Keratinocyte (primary cell): ENCODE measurements at regions not wholly inside any gene's neighbourhood (a gene's known extent, or its start where the extent isn't known, plus 50 kb on each side); places are given as distances from the start of the nearest gene placed in this dataset.

Experiments used
- DNase-seq: peaks from one replicate; pipeline ENCODE4 v3.0.0-alpha.2; 2011; ENCODE audit warnings: low read depth, missing footprints, low spot score
- FAIRE-seq: peaks from 2 replicates; lab custom pipeline; 2011; peaks lifted over from hg19 to GRCh38; lab: Jason Lieb, UNC
- H2AFZ ChIP-seq: 2 replicates; pipeline ENCODE4 v1.6.0; 2012; ENCODE audit warnings: low read length, control low read depth, inconsistent platforms; ENCODE audit not compliant: control insufficient read depth
- H3K27ac ChIP-seq: 2 replicates; pipeline ENCODE4 v1.5.1; 2011; ENCODE audit warnings: low read length; ENCODE audit not compliant: control insufficient read depth, insufficient read depth
- H3K27me3 ChIP-seq: 3 replicates; pipeline ENCODE4 v1.6.0; 2011; ENCODE audit warnings: low read length; ENCODE audit not compliant: control insufficient read depth, insufficient read depth; ENCODE audit errors: extremely low read depth
- H3K36me3 ChIP-seq, 2 experiments: 2 replicates in 1 of 2; 3 replicates in 1 of 2; pipeline ENCODE4 v1.5.1; 2011; ENCODE audit warnings: low read length in 2 of 2, mild to moderate bottlenecking in 1 of 2; ENCODE audit not compliant: control insufficient read depth in 2 of 2, insufficient read depth in 2 of 2; ENCODE audit errors: extremely low read depth in 1 of 2
- H3K4me1 ChIP-seq: 3 replicates; pipeline ENCODE4 v1.5.1; 2011; ENCODE audit warnings: low read length; ENCODE audit not compliant: control insufficient read depth, insufficient read depth; ENCODE audit errors: extremely low read depth
- H3K4me2 ChIP-seq: 3 replicates; pipeline ENCODE4 v1.6.0; 2011; ENCODE audit warnings: low read depth, low read length; ENCODE audit not compliant: control insufficient read depth, insufficient read depth; ENCODE audit errors: extremely low read depth
- H3K4me3 ChIP-seq, 3 experiments: fragments of 200-600 bp in 1 of 3; sonication (generic) in 1 of 3; 2 replicates in 2 of 3; 3 replicates in 1 of 3; pipeline ENCODE4 v1.5.1; 2011 to 2016; ENCODE audit warnings: low read length in 3 of 3, mild to moderate bottlenecking in 3 of 3, control low read depth in 2 of 3, inconsistent platforms in 1 of 3, low read depth in 1 of 3, mixed read lengths in 1 of 3, mixed run types in 1 of 3, moderate library complexity in 1 of 3; ENCODE audit not compliant: control insufficient read depth in 2 of 3, insufficient read depth in 2 of 3; ENCODE audit errors: extremely low read depth in 1 of 3
- H3K79me2 ChIP-seq: 2 replicates; pipeline ENCODE4 v1.6.0; 2012; ENCODE audit warnings: low read length; ENCODE audit not compliant: control insufficient read depth, insufficient read depth
- H3K9ac ChIP-seq: 3 replicates; pipeline ENCODE4 v1.6.0; 2011; ENCODE audit warnings: low read length; ENCODE audit not compliant: control insufficient read depth, insufficient read depth; ENCODE audit errors: extremely low read depth
- H3K9me1 ChIP-seq: 3 replicates; pipeline ENCODE4 v1.6.0; 2011; ENCODE audit warnings: low read length; ENCODE audit not compliant: control insufficient read depth, insufficient read depth; ENCODE audit errors: extremely low read depth
- H3K9me3 ChIP-seq: 2 replicates; pipeline ENCODE4 v1.5.1; 2012; ENCODE audit warnings: low read depth, low read length; ENCODE audit not compliant: control insufficient read depth
- H4K20me1 ChIP-seq: 3 replicates; pipeline ENCODE4 v1.6.0; 2011; ENCODE audit warnings: low read length; ENCODE audit not compliant: control insufficient read depth, insufficient read depth; ENCODE audit errors: extremely low read depth
- EZH2 ChIP-seq: IDR thresholded peaks from one replicate; pipeline ENCODE4 v1.6.1; 2012; ENCODE audit warnings: inconsistent platforms, mild to moderate bottlenecking, low read length, moderate library complexity
- dilution Hi-C: fragments of 300-500 bp; cut with MboI; formaldehyde crosslinking; loops from one replicate; pipeline ENCODE4 v1.7.0; 2020; ENCODE audit warnings: low sequenced_read_pairs; ENCODE audit not compliant: extremely low pct_ligation_motif_present
- TF ChIP-seq, protein P1 (sequence below), 3 experiments: IDR thresholded peaks in 1 of 3; conservative IDR thresholded peaks in 1 of 3; optimal IDR thresholded peaks in 1 of 3; 2 replicates in 2 of 3; 3 replicates in 1 of 3; pipeline versions ENCODE3 to v1.5.1; 2011; ENCODE audit warnings: low read length in 3 of 3, mild to moderate bottlenecking in 3 of 3, moderate library complexity in 2 of 3, control low read depth in 1 of 3, inconsistent platforms in 1 of 3; ENCODE audit not compliant: insufficient read depth in 2 of 3; ENCODE audit errors: extremely low read depth in 1 of 3

DNA sequence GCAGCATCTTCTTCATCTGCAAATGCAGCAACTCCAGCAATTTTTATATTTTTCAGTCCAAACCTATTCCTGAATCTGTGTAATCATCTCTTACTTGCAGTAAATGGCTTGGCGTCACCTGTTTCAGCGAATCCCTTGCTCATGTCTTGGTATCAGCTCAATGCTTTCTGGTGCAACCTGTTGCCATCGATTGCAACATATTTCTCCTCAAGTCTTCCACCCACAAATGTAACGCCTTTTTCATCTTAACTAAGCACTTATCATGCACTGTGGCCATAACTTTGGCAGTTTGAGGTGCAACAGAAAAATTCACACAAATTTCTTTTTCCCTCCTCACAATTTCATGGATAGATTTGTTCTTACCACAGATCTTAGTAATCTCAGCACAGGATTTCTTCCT lies 168.3 kb downstream of the HERPUD2 start:
- Histone ChIP-seq H3K4me2 (no peak overlapping the region), H3K79me2 (no peaks in the 10 kb centered on the region), H3K4me3 (no peak overlapping the region), H3K9me1 (no peaks in the 10 kb centered on the region), H2AFZ (no peak overlapping the region), H3K36me3 (no peaks in the 10 kb centered on the region), H4K20me1 (no peaks in the 10 kb centered on the region), H3K27ac (no peak overlapping the region), H3K27me3 (no peaks in the 10 kb centered on the region), H3K4me1 (no peaks in the 10 kb centered on the region), H3K9ac (no peak overlapping the region), H3K9me3 (no peaks in the 10 kb centered on the region)
- TF ChIP-seq, protein P1, sequence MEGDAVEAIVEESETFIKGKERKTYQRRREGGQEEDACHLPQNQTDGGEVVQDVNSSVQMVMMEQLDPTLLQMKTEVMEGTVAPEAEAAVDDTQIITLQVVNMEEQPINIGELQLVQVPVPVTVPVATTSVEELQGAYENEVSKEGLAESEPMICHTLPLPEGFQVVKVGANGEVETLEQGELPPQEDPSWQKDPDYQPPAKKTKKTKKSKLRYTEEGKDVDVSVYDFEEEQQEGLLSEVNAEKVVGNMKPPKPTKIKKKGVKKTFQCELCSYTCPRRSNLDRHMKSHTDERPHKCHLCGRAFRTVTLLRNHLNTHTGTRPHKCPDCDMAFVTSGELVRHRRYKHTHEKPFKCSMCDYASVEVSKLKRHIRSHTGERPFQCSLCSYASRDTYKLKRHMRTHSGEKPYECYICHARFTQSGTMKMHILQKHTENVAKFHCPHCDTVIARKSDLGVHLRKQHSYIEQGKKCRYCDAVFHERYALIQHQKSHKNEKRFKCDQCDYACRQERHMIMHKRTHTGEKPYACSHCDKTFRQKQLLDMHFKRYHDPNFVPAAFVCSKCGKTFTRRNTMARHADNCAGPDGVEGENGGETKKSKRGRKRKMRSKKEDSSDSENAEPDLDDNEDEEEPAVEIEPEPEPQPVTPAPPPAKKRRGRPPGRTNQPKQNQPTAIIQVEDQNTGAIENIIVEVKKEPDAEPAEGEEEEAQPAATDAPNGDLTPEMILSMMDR (optimal IDR thresholded peaks at IDR 0.05 in 1 of 3, IDR thresholded peaks at IDR 0.05 in 1 of 3, conservative IDR thresholded peaks at IDR 0.05 in 1 of 3; ENCODE audit: extremely low read depth in 1 of 3, insufficient read depth in 2 of 3, low read length in 3 of 3), result no peak
- no peak for TF ChIP-seq EZH2
- dilution Hi-C loops, result no loop called here
- FAIRE-seq, result no peak
- no peak for DNase-seq

DNA sequence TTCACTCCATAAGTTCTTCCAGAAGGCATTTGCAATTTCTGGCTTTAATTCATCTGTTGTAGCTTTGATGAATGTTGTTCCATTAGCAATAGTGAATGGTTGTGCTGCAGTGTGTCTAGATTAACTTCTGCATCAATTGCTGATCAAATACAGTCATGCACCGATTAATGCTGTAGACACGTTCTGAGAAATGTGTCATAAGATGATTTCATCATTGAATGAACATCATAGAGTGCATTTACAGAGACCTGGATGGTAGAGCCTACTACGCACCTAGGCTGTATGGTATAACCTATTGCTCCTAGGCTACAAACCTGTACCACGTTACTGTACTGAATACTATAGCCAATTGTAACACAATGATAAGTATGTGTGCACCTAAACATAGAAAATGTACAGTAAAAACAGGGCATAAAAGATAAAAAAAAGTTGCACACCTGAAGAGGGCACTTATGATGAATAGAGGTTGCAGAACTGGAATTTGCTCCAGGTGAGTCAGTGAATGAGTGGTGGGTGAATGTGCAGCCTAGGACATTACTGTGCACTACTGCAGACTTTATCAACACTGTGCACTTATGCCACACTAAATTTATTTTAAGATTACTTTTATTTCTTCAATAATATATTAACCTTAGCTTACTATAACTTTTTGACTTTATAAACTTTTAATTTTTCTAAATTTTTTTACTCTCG lies 170.7 kb downstream of the HERPUD2 start:
- no peaks in the 10 kb centered on the region for H3K4me1 ChIP-seq
- H3K36me3 ChIP-seq, result no peaks in the 10 kb centered on the region
- H3K27ac ChIP-seq, result no peak overlapping the region
- no peak overlapping the region for H3K9ac ChIP-seq
- DNase-seq (no peak), FAIRE-seq (no peak)
- no peaks in the 10 kb centered on the region for H3K79me2 ChIP-seq
- dilution Hi-C loops, result no loop called here
- no peak overlapping the region for H3K4me3 ChIP-seq
- no peak overlapping the region for H3K4me2 ChIP-seq
- no peak overlapping the region for H2AFZ ChIP-seq
- no peak for TF ChIP-seq EZH2
- TF ChIP-seq, protein P1 (optimal IDR thresholded peaks at IDR 0.05 in 1 of 3, IDR thresholded peaks at IDR 0.05 in 1 of 3, conservative IDR thresholded peaks at IDR 0.05 in 1 of 3; ENCODE audit: extremely low read depth in 1 of 3, insufficient read depth in 2 of 3, low read length in 3 of 3), result no peak
- no peaks in the 10 kb centered on the region for H3K9me3 ChIP-seq
- peaks cover 3% of the 10 kb centered on the region for H3K27me3 ChIP-seq
- no peaks in the 10 kb centered on the region for H3K9me1 ChIP-seq
- H4K20me1 ChIP-seq, result no peaks in the 10 kb centered on the region
